SK-N-SH (cell line): ENCODE measurements at regions not wholly inside any gene's neighbourhood (a gene's known extent, or its start where the extent isn't known, plus 50 kb on each side); places are given as distances from the start of the nearest gene placed in this dataset.

ENCODE experiments used
- CTCF ChIP-seq: fragments of 200-600 bp; sonication (generic); IDR thresholded peaks from 2 replicates; pipeline ENCODE4 v1.6.1; 2017; ENCODE audit warnings: antibody characterized with exemption, mild to moderate bottlenecking, moderate library complexity
- MXI1 ChIP-seq: IDR thresholded peaks from 2 replicates; pipeline ENCODE4 v1.6.1; 2012; ENCODE audit warnings: mild to moderate bottlenecking, low read depth, low read length, improper control_type of control experiment
- POLR2AphosphoS5 ChIP-seq: IDR thresholded peaks from 2 replicates; pipeline ENCODE4 v1.6.1; 2012; ENCODE audit warnings: low read depth, low read length
- REST ChIP-seq: IDR thresholded peaks from 2 replicates; pipeline ENCODE4 v1.6.1; 2012; ENCODE audit warnings: mild to moderate bottlenecking, low read depth, low read length, moderate library complexity
- USF1 ChIP-seq: IDR thresholded peaks from 2 replicates; pipeline ENCODE4 v1.4.0; 2012; ENCODE audit warnings: low read depth, borderline replicate concordance
- USF2 ChIP-seq: fragments of 150-350 bp; IDR thresholded peaks from 2 replicates; pipeline ENCODE4 v1.6.1; 2017; ENCODE audit warnings: antibody characterized with exemption, low read length, low read depth, borderline replicate concordance
- YY1 ChIP-seq: IDR thresholded peaks from 2 replicates; pipeline ENCODE4 v1.4.0; 2012; ENCODE audit warnings: low read depth, mild to moderate bottlenecking

GRCh38 chr9:87039809-87040392, 92.6 kb upstream of the GAS1 start:
- TF ChIP-seq YY1: no peak
- no peak for TF ChIP-seq CTCF
- no peak for TF ChIP-seq REST
- TF ChIP-seq USF2: no peak
- no peak for TF ChIP-seq POLR2AphosphoS5
- TF ChIP-seq USF1: no peak
- no peak for TF ChIP-seq MXI1
